Nephron progenitor cell (in vitro differentiated cells): ENCODE measurements at regions not wholly inside any gene's neighbourhood (a gene's known extent, or its start where the extent isn't known, plus 50 kb on each side); places are given as distances from the start of the nearest gene placed in this dataset.

Experiments used
- DNase-seq: peaks from one replicate; pipeline ENCODE4 v3.0.0; 2021
- H3K27ac Mint-ChIP-seq: 2 replicates; pipeline ENCODE4 v1.8.0; 2021; ENCODE audit warnings: mild to moderate bottlenecking, moderate library complexity, mixed read lengths
- H3K27me3 Mint-ChIP-seq: 2 replicates; pipeline ENCODE4 v1.8.0; 2021; ENCODE audit warnings: mild to moderate bottlenecking, low read depth, mixed read lengths; ENCODE audit not compliant: poor library complexity
- H3K36me3 Mint-ChIP-seq: 2 replicates; pipeline ENCODE4 v1.8.0; 2021; ENCODE audit warnings: low read depth, mixed read lengths
- H3K4me1 Mint-ChIP-seq: 2 replicates; pipeline ENCODE4 v1.8.0; 2021; ENCODE audit warnings: mixed read lengths
- H3K4me3 Mint-ChIP-seq: 2 replicates; pipeline ENCODE4 v1.8.0; 2021; ENCODE audit warnings: mild to moderate bottlenecking, moderate library complexity, mixed read lengths
- H3K9me3 Mint-ChIP-seq: 2 replicates; pipeline ENCODE4 v1.8.0; 2021; ENCODE audit warnings: mild to moderate bottlenecking, moderate library complexity, mixed read lengths
- TF ChIP-seq, protein P1 (sequence below): fragments of 200-600 bp; sonication (generic); IDR thresholded peaks from 2 replicates; pipeline ENCODE4 v1.5.0; 2021; ENCODE audit warnings: antibody characterized with exemption

DNA sequence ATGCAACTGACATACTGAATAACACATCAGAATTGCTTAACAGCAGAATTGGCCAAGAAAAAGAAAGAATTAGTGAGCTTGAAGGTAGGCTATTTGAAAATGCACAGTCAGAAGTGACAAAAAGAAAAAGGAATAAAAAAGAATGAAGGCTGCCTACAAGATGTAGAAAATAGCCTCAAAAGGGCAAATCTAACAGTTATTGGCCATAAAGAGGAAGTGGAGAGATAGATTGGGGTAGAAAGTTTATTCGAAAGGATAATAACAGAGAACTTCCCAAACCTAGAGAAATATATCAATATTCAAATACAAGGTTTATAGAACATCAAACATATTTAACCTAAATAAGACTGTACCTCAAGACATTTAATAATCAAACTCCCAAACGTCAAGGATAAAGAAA, 67.5 kb downstream of the ATP6V1G3 start:
- Mint-ChIP-seq H3K9me3 (peaks cover 10% of the 10 kb centered on the region), H3K27me3 (peaks cover 3% of the 10 kb centered on the region), H3K4me1 (no peaks in the 10 kb centered on the region), H3K36me3 (no peaks in the 10 kb centered on the region), H3K27ac (peak overlapping the region; percentile 39), H3K4me3 (no peak overlapping the region)
- TF ChIP-seq, protein P1, sequence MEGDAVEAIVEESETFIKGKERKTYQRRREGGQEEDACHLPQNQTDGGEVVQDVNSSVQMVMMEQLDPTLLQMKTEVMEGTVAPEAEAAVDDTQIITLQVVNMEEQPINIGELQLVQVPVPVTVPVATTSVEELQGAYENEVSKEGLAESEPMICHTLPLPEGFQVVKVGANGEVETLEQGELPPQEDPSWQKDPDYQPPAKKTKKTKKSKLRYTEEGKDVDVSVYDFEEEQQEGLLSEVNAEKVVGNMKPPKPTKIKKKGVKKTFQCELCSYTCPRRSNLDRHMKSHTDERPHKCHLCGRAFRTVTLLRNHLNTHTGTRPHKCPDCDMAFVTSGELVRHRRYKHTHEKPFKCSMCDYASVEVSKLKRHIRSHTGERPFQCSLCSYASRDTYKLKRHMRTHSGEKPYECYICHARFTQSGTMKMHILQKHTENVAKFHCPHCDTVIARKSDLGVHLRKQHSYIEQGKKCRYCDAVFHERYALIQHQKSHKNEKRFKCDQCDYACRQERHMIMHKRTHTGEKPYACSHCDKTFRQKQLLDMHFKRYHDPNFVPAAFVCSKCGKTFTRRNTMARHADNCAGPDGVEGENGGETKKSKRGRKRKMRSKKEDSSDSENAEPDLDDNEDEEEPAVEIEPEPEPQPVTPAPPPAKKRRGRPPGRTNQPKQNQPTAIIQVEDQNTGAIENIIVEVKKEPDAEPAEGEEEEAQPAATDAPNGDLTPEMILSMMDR, result no peak
- no peak for DNase-seq

DNA sequence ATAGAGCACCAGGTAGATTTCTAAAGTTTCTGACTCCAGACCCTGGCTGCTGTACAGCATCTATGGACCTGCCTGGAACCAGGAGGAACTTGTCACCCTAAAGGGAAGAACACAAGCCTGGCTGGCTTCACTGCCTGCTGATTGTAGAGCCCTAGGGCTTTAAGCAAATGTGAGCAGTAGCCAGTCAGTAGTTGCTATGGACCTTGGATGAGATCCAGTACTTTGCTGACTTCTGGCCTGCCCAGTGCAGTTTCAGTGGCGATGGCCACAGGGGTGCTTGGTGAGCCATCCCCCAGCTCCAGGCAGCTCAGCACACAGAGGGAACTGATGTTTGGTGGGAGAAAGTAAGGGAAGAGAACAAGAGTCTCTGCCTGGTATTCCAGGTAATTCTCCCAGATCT, 68.4 kb downstream of the ATP6V1G3 start:
- Mint-ChIP-seq H3K9me3 (peaks cover 10% of the 10 kb centered on the region), H3K27me3 (peaks cover 3% of the 10 kb centered on the region), H3K4me3 (no peak overlapping the region), H3K27ac (no peak overlapping the region), H3K36me3 (no peaks in the 10 kb centered on the region), H3K4me1 (no peaks in the 10 kb centered on the region)
- TF ChIP-seq, protein P1, result no peak
- no peak for DNase-seq

DNA sequence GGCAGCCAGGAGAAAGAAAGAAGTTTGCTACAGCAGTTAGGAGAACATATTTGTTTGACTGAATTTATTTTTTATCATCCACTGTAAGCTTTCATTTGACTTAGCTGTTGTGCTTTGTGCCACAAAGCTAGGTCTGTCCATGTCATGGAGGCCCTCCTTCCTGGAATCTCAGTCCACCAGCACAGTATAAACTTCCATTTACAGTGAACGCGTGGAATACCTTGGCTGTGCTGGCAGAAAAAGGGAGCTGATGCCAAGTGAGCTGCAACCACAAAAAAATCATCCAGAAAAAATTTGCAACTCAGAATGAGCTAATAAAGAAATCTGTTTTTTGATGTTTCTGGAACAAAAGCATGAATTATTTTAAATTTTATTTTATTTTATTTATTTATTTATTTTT, 72.6 kb downstream of the ATP6V1G3 start:
- Mint-ChIP-seq H3K27ac (no peak overlapping the region), H3K36me3 (no peaks in the 10 kb centered on the region), H3K9me3 (no peaks in the 10 kb centered on the region), H3K4me3 (no peak overlapping the region), H3K4me1 (no peaks in the 10 kb centered on the region), H3K27me3 (no peaks in the 10 kb centered on the region)
- DNase-seq, result no peak
- TF ChIP-seq, protein P1, result no peak

DNA sequence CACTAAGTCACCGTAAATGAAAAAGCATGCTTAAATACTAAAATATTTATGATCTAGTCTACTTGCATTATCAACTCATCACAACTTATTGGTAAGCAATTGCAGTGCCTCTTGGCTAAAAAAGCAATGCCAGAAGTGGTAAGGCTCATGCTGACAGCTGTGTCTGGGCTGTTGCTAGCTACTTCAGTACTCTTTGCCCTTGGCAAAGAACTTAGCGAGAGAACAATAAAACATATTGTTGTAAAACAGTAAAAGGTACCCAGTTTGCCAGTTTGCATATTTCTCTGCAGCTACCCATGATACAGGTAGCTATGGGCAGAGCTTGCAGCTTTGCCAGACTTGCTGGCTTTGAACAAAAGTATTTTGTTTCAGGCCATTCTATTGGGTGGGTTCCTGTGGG, 73.1 kb downstream of the ATP6V1G3 start:
- H3K9me3 Mint-ChIP-seq, result no peaks in the 10 kb centered on the region
- no peak overlapping the region for H3K27ac Mint-ChIP-seq

DNA sequence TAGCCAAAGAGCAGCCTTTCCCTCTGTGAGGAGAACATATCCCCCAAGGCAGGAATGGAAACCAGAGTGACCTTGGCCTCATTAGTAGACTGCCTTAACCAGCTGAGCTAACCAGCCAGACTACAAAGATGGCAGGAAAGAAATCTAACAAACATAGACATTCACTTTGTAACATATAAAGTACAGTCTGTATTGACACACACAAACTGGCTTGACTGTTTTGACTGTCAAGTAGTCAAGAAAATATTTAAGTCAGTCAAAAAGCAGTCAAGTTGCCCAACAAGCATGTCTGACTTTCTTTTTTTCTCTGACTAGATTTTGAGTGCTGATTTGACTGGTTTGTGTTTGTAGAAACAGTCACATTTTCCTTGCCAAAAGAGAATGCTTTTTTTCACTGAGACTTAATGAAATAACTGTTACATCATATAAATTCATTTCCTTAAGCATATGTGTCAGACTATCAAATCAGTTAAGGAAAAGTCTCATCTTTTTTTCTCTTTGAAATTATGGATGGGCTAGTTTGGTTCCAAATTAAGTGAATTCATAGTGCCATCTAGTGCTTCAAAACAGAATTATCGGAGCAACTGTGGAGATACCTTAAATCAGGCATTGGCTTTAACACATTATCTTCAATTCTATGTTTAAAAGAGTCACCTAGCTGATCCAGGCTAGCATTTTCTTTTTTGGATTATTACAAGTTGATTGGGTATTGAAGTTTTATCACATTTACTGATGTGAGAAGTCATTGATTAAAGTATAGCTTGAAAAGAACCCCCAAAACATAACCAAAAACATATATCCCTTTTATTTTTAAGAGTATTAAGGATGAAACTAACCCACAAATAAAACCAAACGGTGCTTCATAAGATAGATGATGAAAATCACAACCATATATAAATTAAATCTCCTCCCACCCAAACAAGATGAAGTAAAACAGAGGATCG, 75.0 kb downstream of the ATP6V1G3 start:
- TF ChIP-seq, protein P1, result peak; percentile 71
- Mint-ChIP-seq H3K4me1 (no peaks in the 10 kb centered on the region), H3K9me3 (no peaks in the 10 kb centered on the region), H3K36me3 (no peaks in the 10 kb centered on the region), H3K27me3 (no peaks in the 10 kb centered on the region), H3K27ac (no peak overlapping the region), H3K4me3 (no peak overlapping the region)
- DNase-seq, result peak; percentile 13

More for the DNA sequence above, 73.1 kb downstream of the ATP6V1G3 start:
- DNase-seq, result no peak
- H3K27me3 Mint-ChIP-seq, result no peaks in the 10 kb centered on the region
- TF ChIP-seq, protein P1, result no peak
- no peaks in the 10 kb centered on the region for H3K36me3 Mint-ChIP-seq
- H3K4me3 Mint-ChIP-seq, result no peak overlapping the region
- H3K4me1 Mint-ChIP-seq, result no peaks in the 10 kb centered on the region

- no peak overlapping the region for H3K4me3 Mint-ChIP-seq
- no peak overlapping the region for H3K27ac Mint-ChIP-seq
- no peaks in the 10 kb centered on the region for H3K4me1 Mint-ChIP-seq
- H3K36me3 Mint-ChIP-seq, result no peaks in the 10 kb centered on the region
- TF ChIP-seq, protein P1, result no peak
- H3K9me3 Mint-ChIP-seq, result no peaks in the 10 kb centered on the region
- H3K27me3 Mint-ChIP-seq, result no peaks in the 10 kb centered on the region
- DNase-seq, result no peak
Measured at GRCh38 chr1:198463709-198464108, 76.8 kb downstream of the ATP6V1G3 start.
